ENCODE measurements at regions not wholly inside any gene's neighbourhood (a gene's known extent, or its start where the extent isn't known, plus 50 kb on each side); places are given as distances from the start of the nearest gene placed in this dataset.

GRCh38 chr7:28239823-28240204, 59.2 kb upstream of the JAZF1 start:
- H3K4me1 ChIP-seq (ENCODE audit: control insufficient read depth in 1 of 2, insufficient read depth in 2 of 2, low read depth in 1 of 2, low read length in 1 of 2), result no peaks in the 10 kb centered on the region
- no peak overlapping the region for H3K27ac ChIP-seq (ENCODE audit: low read depth in 2 of 2, low read length in 1 of 2)
- CTCF ChIA-PET, result interaction anchor here (1.2 kb wide), 1 partner anchor 31 kb away, joined by 3 read pairs; no protein-coding TSS in a partner anchor
- no peak overlapping the region for H3K9ac ChIP-seq
- H3K4me3 ChIP-seq (ENCODE audit: low read depth in 2 of 2, low read length in 1 of 2), result no peak overlapping the region
- no peak for TF ChIP-seq PBX3 (IDR thresholded peaks at IDR 0.05)
- no peak for TF ChIP-seq MEF2A (IDR thresholded peaks at IDR 0.05; ENCODE audit: borderline replicate concordance, low read depth)
- TF ChIP-seq IRF3 (IDR thresholded peaks at IDR 0.05; ENCODE audit: low read depth, low read length), result no peak
- TF ChIP-seq FOXM1 (IDR thresholded peaks at IDR 0.05; ENCODE audit: low read depth), result no peak
- no peak for TF ChIP-seq EP300 (IDR thresholded peaks at IDR 0.05; ENCODE audit: borderline replicate concordance in 1 of 2, low read depth in 1 of 2, low read length in 1 of 2)
- TF ChIP-seq TAF1 (IDR thresholded peaks at IDR 0.05; ENCODE audit: borderline replicate concordance, low read depth, low read length), result no peak
- no peak for TF ChIP-seq ELF1 (IDR thresholded peaks at IDR 0.05)
- no peak for TF ChIP-seq MAX (IDR thresholded peaks at IDR 0.05; ENCODE audit: low read depth)
- no peak for TF ChIP-seq FOXJ3 (CRISPR knock-in tag; IDR thresholded peaks at IDR 0.05)
- no peak for TF ChIP-seq NRF1 (IDR thresholded peaks at IDR 0.05; ENCODE audit: low read depth, low read length)
- no peak for TF ChIP-seq SIN3A (IDR thresholded peaks at IDR 0.05; ENCODE audit: borderline replicate concordance, low read depth, low read length)
- no peak for TF ChIP-seq RFX5 (IDR thresholded peaks at IDR 0.05; ENCODE audit: low read length)
- no peak for TF ChIP-seq GATA2 (CRISPR knock-in tag; IDR thresholded peaks at IDR 0.05)
- no peaks in the 10 kb centered on the region for H3K9me3 ChIP-seq
- POLR2A ChIA-PET, result no interaction called here
- no peak overlapping the region for H2AFZ ChIP-seq (ENCODE audit: low read depth)
- no peaks in the 10 kb centered on the region for H3K27me3 ChIP-seq (ENCODE audit: insufficient read depth)
- no peaks in the 10 kb centered on the region for H3K79me2 ChIP-seq (ENCODE audit: insufficient read depth)
- WGBS (ENCODE audit: low lambda C conversion rate), result 73% methylated on average over 9 of the region's 9 CpGs
- no peak overlapping the region for H3K4me2 ChIP-seq
- H3F3A ChIP-seq (replicated peaks; ENCODE audit: insufficient read depth), result no peaks in the 10 kb centered on the region
- H3K36me3 ChIP-seq (replicated peaks in 1 of 2; ENCODE audit: control insufficient read depth in 1 of 2, insufficient read depth in 2 of 2, low read length in 1 of 2), result no peaks in the 10 kb centered on the region
- H4K20me1 ChIP-seq (ENCODE audit: insufficient read depth), result no peaks in the 10 kb centered on the region
- no peak for DNase-seq
- H3K9me2 ChIP-seq, result no peaks in the 10 kb centered on the region

DNA sequence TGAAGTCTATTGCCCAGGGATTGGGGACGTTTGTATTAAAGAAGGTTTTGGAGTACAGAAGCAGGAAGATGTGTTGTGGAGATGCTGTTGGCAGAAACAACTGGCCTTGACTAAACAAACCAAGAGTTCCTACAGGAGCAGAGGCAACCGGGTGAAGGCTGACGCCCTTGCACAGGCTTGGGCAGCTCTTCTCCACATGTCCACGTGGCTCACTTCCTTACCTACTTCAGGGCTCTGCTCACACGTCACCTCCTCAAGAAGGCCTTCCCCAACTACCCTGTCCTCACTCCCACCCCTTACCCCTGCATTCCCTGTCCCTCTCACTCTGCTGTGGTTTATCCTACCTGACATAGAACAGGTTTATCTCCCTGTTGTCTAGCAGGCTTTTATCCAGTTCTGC, 59.9 kb upstream of the JAZF1 start:
- H3K27ac ChIP-seq (ENCODE audit: low read depth in 2 of 2, low read length in 1 of 2), result no peak overlapping the region
- no peaks in the 10 kb centered on the region for H3K4me1 ChIP-seq (ENCODE audit: control insufficient read depth in 1 of 2, insufficient read depth in 2 of 2, low read depth in 1 of 2, low read length in 1 of 2)
- ChIA-PET POLR2A (no interaction called here), CTCF (no interaction called here)
- H3K9ac ChIP-seq, result no peak overlapping the region
- H2AFZ ChIP-seq (ENCODE audit: low read depth), result no peak overlapping the region
- H3K79me2 ChIP-seq (ENCODE audit: insufficient read depth), result no peaks in the 10 kb centered on the region
- no peak for DNase-seq
- no peaks in the 10 kb centered on the region for H3K36me3 ChIP-seq (replicated peaks in 1 of 2; ENCODE audit: control insufficient read depth in 1 of 2, insufficient read depth in 2 of 2, low read length in 1 of 2)
- H3F3A ChIP-seq (replicated peaks; ENCODE audit: insufficient read depth), result no peaks in the 10 kb centered on the region
- H3K9me2 ChIP-seq, result no peaks in the 10 kb centered on the region
- no peak overlapping the region for H3K4me2 ChIP-seq
- TF ChIP-seq MXI1 (IDR thresholded peaks at IDR 0.05; ENCODE audit: low read depth, low read length), result no peak
- no peak for TF ChIP-seq USF1 (IDR thresholded peaks at IDR 0.05; ENCODE audit: borderline replicate concordance, low read depth)
- no peak for TF ChIP-seq RXRA (IDR thresholded peaks at IDR 0.05; ENCODE audit: borderline replicate concordance, low read depth)
- no peak for TF ChIP-seq IRF3 (IDR thresholded peaks at IDR 0.05; ENCODE audit: low read depth, low read length)
- H3K27me3 ChIP-seq (ENCODE audit: insufficient read depth), result no peaks in the 10 kb centered on the region
- WGBS (ENCODE audit: low lambda C conversion rate), result 46% methylated on average over 5 of the region's 5 CpGs
- no peaks in the 10 kb centered on the region for H4K20me1 ChIP-seq (ENCODE audit: insufficient read depth)
- no peak overlapping the region for H3K4me3 ChIP-seq (ENCODE audit: low read depth in 2 of 2, low read length in 1 of 2)
- no peaks in the 10 kb centered on the region for H3K9me3 ChIP-seq

Data from SK-N-SH (cell line).